SK-N-MC (cell line): ENCODE measurements at regions not wholly inside any gene's neighbourhood (a gene's known extent, or its start where the extent isn't known, plus 50 kb on each side); places are given as distances from the start of the nearest gene placed in this dataset.

Experiments used
- EZH2 ChIP-seq: fragments of 200-600 bp; sonication (generic); IDR thresholded peaks from one replicate; pipeline ENCODE4 v1.6.1; 2017; ENCODE audit warnings: antibody characterized with exemption
- POLR2AphosphoS5 ChIP-seq: IDR thresholded peaks from 2 replicates; pipeline ENCODE4 v1.6.1; 2012; ENCODE audit warnings: mild to moderate bottlenecking, low read depth, low read length, borderline replicate concordance

DNA sequence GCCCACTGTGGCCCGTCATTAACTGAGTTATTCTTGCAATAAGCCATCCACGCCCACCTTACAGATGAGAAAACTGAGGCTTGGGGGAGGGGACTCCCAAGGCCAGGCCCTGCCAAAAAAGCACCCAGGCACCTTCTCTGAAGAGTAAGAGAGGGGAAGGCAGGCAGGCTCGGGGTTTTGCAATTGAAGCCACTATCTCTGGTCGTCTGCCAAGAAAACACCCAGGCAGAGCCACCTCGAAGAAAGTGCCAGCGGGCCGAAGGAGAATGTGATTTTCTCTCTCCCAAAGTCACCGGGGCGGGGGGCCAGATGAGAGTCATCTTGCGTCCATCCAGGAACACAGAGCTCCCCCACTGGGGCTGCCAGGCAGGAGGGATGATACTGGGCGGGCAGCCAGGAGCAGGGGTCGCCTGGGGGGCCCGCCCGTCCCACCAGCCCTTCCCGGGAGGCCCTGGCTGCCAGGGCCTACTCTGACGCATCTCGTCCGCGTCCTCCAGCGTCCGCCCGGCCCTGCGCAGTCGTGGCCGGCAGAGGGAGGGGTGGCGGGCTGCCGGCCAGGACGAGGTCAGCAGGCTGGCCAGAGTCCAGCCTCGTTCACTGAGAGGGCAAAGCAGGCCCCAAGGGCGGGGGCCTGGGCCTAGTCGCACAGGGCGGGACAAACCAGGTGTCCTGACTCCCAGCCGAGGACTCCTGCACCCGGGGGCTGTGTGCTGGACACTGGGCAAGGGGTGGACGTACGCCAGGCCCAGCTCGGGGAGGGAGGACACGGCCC is 74.3 kb downstream of the RFLNA start:
- TF ChIP-seq POLR2AphosphoS5 (no peak), EZH2 (no peak)
